ENCODE measurements at regions not wholly inside any gene's neighbourhood (a gene's known extent, or its start where the extent isn't known, plus 50 kb on each side); places are given as distances from the start of the nearest gene placed in this dataset.

DNA sequence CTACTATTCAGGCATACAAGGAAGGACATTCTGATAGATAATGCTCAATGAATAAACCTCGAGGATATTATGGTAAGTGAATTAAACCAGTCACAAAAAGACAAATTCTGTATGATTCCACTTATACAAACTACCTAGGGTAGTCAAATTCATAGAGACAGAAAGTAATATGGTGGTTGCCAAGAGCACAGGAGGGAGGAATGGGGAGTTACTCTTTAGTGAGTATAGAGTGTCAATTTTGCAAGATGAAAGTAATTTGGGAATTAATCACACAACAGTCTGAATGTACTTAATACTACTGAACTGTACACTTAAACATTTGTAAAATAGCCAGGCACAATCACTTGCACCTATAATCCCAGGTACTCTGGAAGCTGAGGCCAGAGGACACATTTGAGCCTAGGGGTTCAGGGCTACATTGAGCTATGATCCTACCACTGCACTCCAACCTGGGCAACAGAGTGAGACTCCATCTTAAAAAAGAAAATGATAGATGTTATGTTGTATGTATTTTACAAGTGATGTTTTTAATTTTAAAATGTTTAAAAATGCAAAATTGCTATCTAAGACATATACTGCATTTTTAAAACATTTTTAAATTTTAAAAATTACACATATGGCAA is 91.0 kb downstream of the NPAP1 start:
- no peak overlapping the region for H3K18ac ChIP-seq (ENCODE audit: low read length)
- no peak overlapping the region for H3K27ac ChIP-seq (replicated peaks; ENCODE audit: low read length)
- no peak overlapping the region for H3K4ac ChIP-seq (ENCODE audit: low read length)
- no peak overlapping the region for H2BK5ac ChIP-seq (ENCODE audit: low read length)
- no peak overlapping the region for H2BK12ac ChIP-seq (ENCODE audit: low read length)
- no peak overlapping the region for H2AK5ac ChIP-seq (ENCODE audit: low read depth, low read length)
- H3K4me3 ChIP-seq (ENCODE audit: low read length in 2 of 2) = no peak overlapping the region
- H4K91ac ChIP-seq (ENCODE audit: low read depth, low read length, poor library complexity) = no peak overlapping the region
- no peaks in the 10 kb centered on the region for H3K79me1 ChIP-seq (ENCODE audit: low read depth, low read length)
- no peaks in the 10 kb centered on the region for H3K36me3 ChIP-seq (replicated peaks in 1 of 2; ENCODE audit: control insufficient read depth in 2 of 2, insufficient read depth in 2 of 2, low read length in 2 of 2)
- H3K14ac ChIP-seq (ENCODE audit: low read length) = no peak overlapping the region
- no peak overlapping the region for H2BK15ac ChIP-seq (ENCODE audit: low read length)
- H3K4me2 ChIP-seq (ENCODE audit: insufficient read depth, low read length, poor library complexity, severe bottlenecking) = no peak overlapping the region
- H3K27me3 ChIP-seq (ENCODE audit: control insufficient read depth in 3 of 3, insufficient read depth in 3 of 3, low read depth in 1 of 3, low read length in 3 of 3) = no peaks in the 10 kb centered on the region
- no CpG with 5 or more reads among the region's 1 CpG for WGBS, 2 donors (ENCODE audit: extremely low coverage in 2 of 2, insufficient read length in 2 of 2, insufficient replicate concordance in 1 of 2)
- H3K9ac ChIP-seq (ENCODE audit: low read depth, low read length, poor library complexity) = no peak overlapping the region
- no peak overlapping the region for H2AFZ ChIP-seq (ENCODE audit: low read length)
- H3K9me3 ChIP-seq (replicated peaks in 1 of 2; ENCODE audit: control insufficient read depth in 2 of 2, insufficient read depth in 1 of 2, low read depth in 1 of 2, low read length in 2 of 2) = no peaks in the 10 kb centered on the region
- no peak overlapping the region for H3K23ac ChIP-seq (ENCODE audit: low read depth, low read length, poor library complexity)
- no peak for DNase-seq (ENCODE audit: low spot score)
- no peak overlapping the region for H2BK120ac ChIP-seq (ENCODE audit: low read depth, low read length)
- no peaks in the 10 kb centered on the region for H3K4me1 ChIP-seq (ENCODE audit: control insufficient read depth in 2 of 2, insufficient read depth in 1 of 2, low read depth in 1 of 2, low read length in 2 of 2)
- H4K8ac ChIP-seq (ENCODE audit: low read depth, low read length) = no peak overlapping the region

DNA sequence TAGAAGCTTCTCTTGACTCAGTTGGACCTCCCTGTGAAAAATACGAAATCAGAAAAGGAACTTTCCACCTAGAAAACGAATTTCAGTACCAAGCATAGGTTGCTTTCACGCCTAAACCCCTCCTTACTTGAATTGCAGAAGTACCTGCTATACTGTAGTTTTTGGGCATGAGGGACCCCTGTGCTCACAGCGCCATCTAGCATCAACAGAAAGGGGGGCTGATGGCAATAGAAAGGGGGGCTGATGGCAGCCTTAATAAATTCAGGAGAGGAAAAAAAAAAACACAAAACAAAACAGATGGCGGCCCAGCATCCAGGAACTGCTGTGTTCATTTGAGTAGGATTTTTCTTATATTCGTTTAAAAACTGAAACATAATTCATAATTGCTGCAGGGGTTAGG is 96.7 kb downstream of the NPAP1 start:
- Histone ChIP-seq H3K27ac (replicated peaks; ENCODE audit: low read length) (no peak overlapping the region), H2BK120ac (ENCODE audit: low read depth, low read length) (no peak overlapping the region), H2BK5ac (ENCODE audit: low read length) (no peak overlapping the region), H3K14ac (ENCODE audit: low read length) (no peak overlapping the region), H2AK5ac (ENCODE audit: low read depth, low read length) (no peak overlapping the region), H4K8ac (ENCODE audit: low read depth, low read length) (no peak overlapping the region), H3K18ac (ENCODE audit: low read length) (no peak overlapping the region), H3K23ac (ENCODE audit: low read depth, low read length, poor library complexity) (no peak overlapping the region), H2AFZ (ENCODE audit: low read length) (peak overlapping the region; percentile 53), H3K4me3 (ENCODE audit: low read length in 2 of 2) (peak overlapping the region in 1 of 2 donors; percentile 52), H3K4me1 (ENCODE audit: control insufficient read depth in 2 of 2, insufficient read depth in 1 of 2, low read depth in 1 of 2, low read length in 2 of 2) (no peaks in the 10 kb centered on the region), H3K4me2 (ENCODE audit: insufficient read depth, low read length, poor library complexity, severe bottlenecking) (no peak overlapping the region), H2BK15ac (ENCODE audit: low read length) (no peak overlapping the region), H3K9ac (ENCODE audit: low read depth, low read length, poor library complexity) (no peak overlapping the region), H4K91ac (ENCODE audit: low read depth, low read length, poor library complexity) (no peak overlapping the region), H2BK12ac (ENCODE audit: low read length) (no peak overlapping the region), H3K27me3 (ENCODE audit: control insufficient read depth in 3 of 3, insufficient read depth in 3 of 3, low read depth in 1 of 3, low read length in 3 of 3) (no peaks in the 10 kb centered on the region), H3K36me3 (replicated peaks in 1 of 2; ENCODE audit: control insufficient read depth in 2 of 2, insufficient read depth in 2 of 2, low read length in 2 of 2) (no peaks in the 10 kb centered on the region), H3K79me1 (ENCODE audit: low read depth, low read length) (no peaks in the 10 kb centered on the region), H3K4ac (ENCODE audit: low read length) (no peak overlapping the region), H3K9me3 (replicated peaks in 1 of 2; ENCODE audit: control insufficient read depth in 2 of 2, insufficient read depth in 1 of 2, low read depth in 1 of 2, low read length in 2 of 2) (no peaks in the 10 kb centered on the region)
- WGBS, 2 donors (ENCODE audit: extremely low coverage in 2 of 2, insufficient read length in 2 of 2, insufficient replicate concordance in 1 of 2) = no CpG with 5 or more reads among the region's 6 CpGs
- DNase-seq (ENCODE audit: low spot score) = no peak

DNA sequence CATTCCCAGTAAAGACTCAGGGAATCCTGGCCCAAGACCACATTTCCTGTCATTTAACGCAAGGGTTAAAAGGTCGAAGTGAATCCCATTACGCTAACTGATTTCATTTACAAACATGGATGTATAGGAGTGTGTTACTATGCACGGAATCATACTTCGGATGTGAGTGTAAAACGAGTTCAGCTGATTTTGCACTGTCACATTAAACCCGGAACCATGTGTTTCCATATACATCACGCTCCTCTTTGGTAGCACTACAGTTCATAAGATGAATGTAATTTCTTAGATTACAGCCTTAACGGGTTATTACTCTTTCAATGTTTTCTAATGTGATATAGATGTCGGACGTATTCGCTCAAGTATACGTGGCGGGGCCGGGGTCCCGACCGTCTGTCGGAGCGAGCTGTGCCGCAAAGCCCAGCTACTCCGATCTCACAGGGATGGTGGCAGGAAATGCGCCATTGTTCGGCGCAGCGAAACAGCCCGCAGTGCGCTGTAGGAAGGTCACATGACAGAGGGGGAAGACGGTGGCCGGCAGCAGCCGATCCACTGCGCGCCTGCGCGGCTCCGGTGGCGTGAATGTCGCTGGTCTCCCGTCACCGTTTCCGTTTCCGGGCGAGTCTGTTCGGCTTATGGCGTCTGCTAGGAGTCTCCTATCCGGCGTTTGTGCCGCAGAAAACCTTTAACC is 97.3 kb downstream of the NPAP1 start:
- Histone ChIP-seq H3K14ac (ENCODE audit: low read length) (peak overlapping the region; percentile 21), H3K27ac (replicated peaks; ENCODE audit: low read length) (peak overlapping the region; percentile 32), H4K91ac (ENCODE audit: low read depth, low read length, poor library complexity) (no peak overlapping the region), H3K4me3 (ENCODE audit: low read length in 2 of 2) (peak overlapping the region; percentile 52 to 74), H2BK15ac (ENCODE audit: low read length) (peak overlapping the region; percentile 58), H3K9me3 (replicated peaks in 1 of 2; ENCODE audit: control insufficient read depth in 2 of 2, insufficient read depth in 1 of 2, low read depth in 1 of 2, low read length in 2 of 2) (no peaks in the 10 kb centered on the region), H3K36me3 (replicated peaks in 1 of 2; ENCODE audit: control insufficient read depth in 2 of 2, insufficient read depth in 2 of 2, low read length in 2 of 2) (no peaks in the 10 kb centered on the region), H2AK5ac (ENCODE audit: low read depth, low read length) (no peak overlapping the region), H4K8ac (ENCODE audit: low read depth, low read length) (no peak overlapping the region), H2AFZ (ENCODE audit: low read length) (peak overlapping the region; percentile 53), H2BK120ac (ENCODE audit: low read depth, low read length) (no peak overlapping the region), H3K79me1 (ENCODE audit: low read depth, low read length) (no peaks in the 10 kb centered on the region), H3K27me3 (ENCODE audit: control insufficient read depth in 3 of 3, insufficient read depth in 3 of 3, low read depth in 1 of 3, low read length in 3 of 3) (no peaks in the 10 kb centered on the region), H3K23ac (ENCODE audit: low read depth, low read length, poor library complexity) (no peak overlapping the region), H3K9ac (ENCODE audit: low read depth, low read length, poor library complexity) (peak overlapping the region; percentile 4), H3K18ac (ENCODE audit: low read length) (no peak overlapping the region), H2BK5ac (ENCODE audit: low read length) (peak overlapping the region; percentile 39), H2BK12ac (ENCODE audit: low read length) (no peak overlapping the region), H3K4ac (ENCODE audit: low read length) (no peak overlapping the region), H3K4me1 (ENCODE audit: control insufficient read depth in 2 of 2, insufficient read depth in 1 of 2, low read depth in 1 of 2, low read length in 2 of 2) (no peaks in the 10 kb centered on the region), H3K4me2 (ENCODE audit: insufficient read depth, low read length, poor library complexity, severe bottlenecking) (peak overlapping the region; percentile 44)
- DNase-seq (ENCODE audit: low spot score) = peak; percentile 62
- no CpG with 5 or more reads among the region's 47 CpGs for WGBS, 2 donors (ENCODE audit: extremely low coverage in 2 of 2, insufficient read length in 2 of 2, insufficient replicate concordance in 1 of 2)

- H3K4me2 ChIP-seq (ENCODE audit: insufficient read depth, low read length, poor library complexity, severe bottlenecking) = no peak overlapping the region
- H3K18ac ChIP-seq (ENCODE audit: low read length) = no peak overlapping the region
- no peak overlapping the region for H2AFZ ChIP-seq (ENCODE audit: low read length)
- peaks cover 0 to 1% of the 10 kb centered on the region in 2 donors for H3K9me3 ChIP-seq (replicated peaks in 1 of 2; ENCODE audit: control insufficient read depth in 2 of 2, insufficient read depth in 1 of 2, low read depth in 1 of 2, low read length in 2 of 2)
- no peak overlapping the region for H2BK12ac ChIP-seq (ENCODE audit: low read length)
- no peak overlapping the region for H3K27ac ChIP-seq (replicated peaks; ENCODE audit: low read length)
- DNase-seq (ENCODE audit: low spot score) = no peak
- H3K27me3 ChIP-seq (ENCODE audit: control insufficient read depth in 3 of 3, insufficient read depth in 3 of 3, low read depth in 1 of 3, low read length in 3 of 3) = no peaks in the 10 kb centered on the region
- H3K4me3 ChIP-seq (ENCODE audit: low read length in 2 of 2) = no peak overlapping the region
- H4K91ac ChIP-seq (ENCODE audit: low read depth, low read length, poor library complexity) = no peak overlapping the region
- no peaks in the 10 kb centered on the region for H3K4me1 ChIP-seq (ENCODE audit: control insufficient read depth in 2 of 2, insufficient read depth in 1 of 2, low read depth in 1 of 2, low read length in 2 of 2)
- no peak overlapping the region for H3K23ac ChIP-seq (ENCODE audit: low read depth, low read length, poor library complexity)
- H3K36me3 ChIP-seq (replicated peaks in 1 of 2; ENCODE audit: control insufficient read depth in 2 of 2, insufficient read depth in 2 of 2, low read length in 2 of 2) = no peaks in the 10 kb centered on the region
- H3K14ac ChIP-seq (ENCODE audit: low read length) = no peak overlapping the region
- no peak overlapping the region for H3K4ac ChIP-seq (ENCODE audit: low read length)
- no peak overlapping the region for H2BK15ac ChIP-seq (ENCODE audit: low read length)
- no peak overlapping the region for H2AK5ac ChIP-seq (ENCODE audit: low read depth, low read length)
- no peak overlapping the region for H3K9ac ChIP-seq (ENCODE audit: low read depth, low read length, poor library complexity)
- no peak overlapping the region for H2BK5ac ChIP-seq (ENCODE audit: low read length)
- no peak overlapping the region for H4K8ac ChIP-seq (ENCODE audit: low read depth, low read length)
- no peaks in the 10 kb centered on the region for H3K79me1 ChIP-seq (ENCODE audit: low read depth, low read length)
- H2BK120ac ChIP-seq (ENCODE audit: low read depth, low read length) = no peak overlapping the region
Observed at GRCh38 chr15:24777307-24777706, 101.7 kb downstream of the NPAP1 start.
